ENCODE measurements at regions not wholly inside any gene's neighbourhood (a gene's known extent, or its start where the extent isn't known, plus 50 kb on each side); places are given as distances from the start of the nearest gene placed in this dataset.

DNA sequence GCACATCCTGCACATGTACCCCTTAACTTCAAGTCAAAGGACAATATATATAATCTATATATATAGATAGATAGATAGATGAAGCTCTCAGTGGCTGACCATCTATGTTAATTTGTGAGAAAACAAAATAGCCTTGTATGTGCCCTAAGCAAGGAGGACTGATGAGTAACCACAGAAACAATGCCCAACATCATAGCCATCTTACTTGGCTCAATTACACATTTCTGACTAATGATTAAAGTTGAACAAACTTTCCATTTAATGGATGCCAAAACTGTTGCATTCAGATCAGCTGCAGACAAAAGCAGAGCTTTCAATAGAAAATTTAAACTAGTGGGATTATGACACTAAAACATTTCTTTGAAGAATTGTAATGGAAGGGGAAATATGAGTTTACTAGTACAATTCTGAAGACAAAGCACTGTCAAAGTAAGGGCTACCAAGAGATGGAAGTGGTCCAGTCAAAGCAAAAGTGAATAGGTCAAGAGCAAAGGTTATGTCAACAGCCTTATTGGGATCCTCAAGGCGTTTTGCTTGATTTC lies 1188.2 kb upstream of the RAG2 start:
- TF ChIP-seq, protein P1, sequence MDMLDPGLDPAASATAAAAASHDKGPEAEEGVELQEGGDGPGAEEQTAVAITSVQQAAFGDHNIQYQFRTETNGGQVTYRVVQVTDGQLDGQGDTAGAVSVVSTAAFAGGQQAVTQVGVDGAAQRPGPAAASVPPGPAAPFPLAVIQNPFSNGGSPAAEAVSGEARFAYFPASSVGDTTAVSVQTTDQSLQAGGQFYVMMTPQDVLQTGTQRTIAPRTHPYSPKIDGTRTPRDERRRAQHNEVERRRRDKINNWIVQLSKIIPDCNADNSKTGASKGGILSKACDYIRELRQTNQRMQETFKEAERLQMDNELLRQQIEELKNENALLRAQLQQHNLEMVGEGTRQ (CRISPR knock-in tag; IDR thresholded peaks at IDR 0.05): no peak
- TF ChIP-seq, protein P2, sequence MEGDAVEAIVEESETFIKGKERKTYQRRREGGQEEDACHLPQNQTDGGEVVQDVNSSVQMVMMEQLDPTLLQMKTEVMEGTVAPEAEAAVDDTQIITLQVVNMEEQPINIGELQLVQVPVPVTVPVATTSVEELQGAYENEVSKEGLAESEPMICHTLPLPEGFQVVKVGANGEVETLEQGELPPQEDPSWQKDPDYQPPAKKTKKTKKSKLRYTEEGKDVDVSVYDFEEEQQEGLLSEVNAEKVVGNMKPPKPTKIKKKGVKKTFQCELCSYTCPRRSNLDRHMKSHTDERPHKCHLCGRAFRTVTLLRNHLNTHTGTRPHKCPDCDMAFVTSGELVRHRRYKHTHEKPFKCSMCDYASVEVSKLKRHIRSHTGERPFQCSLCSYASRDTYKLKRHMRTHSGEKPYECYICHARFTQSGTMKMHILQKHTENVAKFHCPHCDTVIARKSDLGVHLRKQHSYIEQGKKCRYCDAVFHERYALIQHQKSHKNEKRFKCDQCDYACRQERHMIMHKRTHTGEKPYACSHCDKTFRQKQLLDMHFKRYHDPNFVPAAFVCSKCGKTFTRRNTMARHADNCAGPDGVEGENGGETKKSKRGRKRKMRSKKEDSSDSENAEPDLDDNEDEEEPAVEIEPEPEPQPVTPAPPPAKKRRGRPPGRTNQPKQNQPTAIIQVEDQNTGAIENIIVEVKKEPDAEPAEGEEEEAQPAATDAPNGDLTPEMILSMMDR (IDR thresholded peaks at IDR 0.05): no peak
- no peak for TF ChIP-seq ZNF263 (CRISPR knock-in tag; IDR thresholded peaks at IDR 0.05; ENCODE audit: low read depth)
- TF ChIP-seq CREB1 (CRISPR knock-in tag; IDR thresholded peaks at IDR 0.05): no peak
- no peak for TF ChIP-seq ESRRA (CRISPR knock-in tag; IDR thresholded peaks at IDR 0.05; ENCODE audit: borderline replicate concordance)
- no peak for TF ChIP-seq MXD4 (CRISPR knock-in tag; IDR thresholded peaks at IDR 0.05; ENCODE audit: borderline replicate concordance)
- TF ChIP-seq, protein P3, sequence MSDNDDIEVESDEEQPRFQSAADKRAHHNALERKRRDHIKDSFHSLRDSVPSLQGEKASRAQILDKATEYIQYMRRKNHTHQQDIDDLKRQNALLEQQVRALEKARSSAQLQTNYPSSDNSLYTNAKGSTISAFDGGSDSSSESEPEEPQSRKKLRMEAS (CRISPR knock-in tag; IDR thresholded peaks at IDR 0.05): no peak
- no peak for TF ChIP-seq ZNF232 (CRISPR knock-in tag; IDR thresholded peaks at IDR 0.05)
- TF ChIP-seq, protein P4, sequence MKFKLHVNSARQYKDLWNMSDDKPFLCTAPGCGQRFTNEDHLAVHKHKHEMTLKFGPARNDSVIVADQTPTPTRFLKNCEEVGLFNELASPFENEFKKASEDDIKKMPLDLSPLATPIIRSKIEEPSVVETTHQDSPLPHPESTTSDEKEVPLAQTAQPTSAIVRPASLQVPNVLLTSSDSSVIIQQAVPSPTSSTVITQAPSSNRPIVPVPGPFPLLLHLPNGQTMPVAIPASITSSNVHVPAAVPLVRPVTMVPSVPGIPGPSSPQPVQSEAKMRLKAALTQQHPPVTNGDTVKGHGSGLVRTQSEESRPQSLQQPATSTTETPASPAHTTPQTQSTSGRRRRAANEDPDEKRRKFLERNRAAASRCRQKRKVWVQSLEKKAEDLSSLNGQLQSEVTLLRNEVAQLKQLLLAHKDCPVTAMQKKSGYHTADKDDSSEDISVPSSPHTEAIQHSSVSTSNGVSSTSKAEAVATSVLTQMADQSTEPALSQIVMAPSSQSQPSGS (CRISPR knock-in tag; IDR thresholded peaks at IDR 0.05; ENCODE audit: borderline replicate concordance, low read depth): no peak
- no peak for TF ChIP-seq ZNF138 (CRISPR knock-in tag; conservative IDR thresholded peaks at IDR 0.05)
- TF ChIP-seq, protein P5, sequence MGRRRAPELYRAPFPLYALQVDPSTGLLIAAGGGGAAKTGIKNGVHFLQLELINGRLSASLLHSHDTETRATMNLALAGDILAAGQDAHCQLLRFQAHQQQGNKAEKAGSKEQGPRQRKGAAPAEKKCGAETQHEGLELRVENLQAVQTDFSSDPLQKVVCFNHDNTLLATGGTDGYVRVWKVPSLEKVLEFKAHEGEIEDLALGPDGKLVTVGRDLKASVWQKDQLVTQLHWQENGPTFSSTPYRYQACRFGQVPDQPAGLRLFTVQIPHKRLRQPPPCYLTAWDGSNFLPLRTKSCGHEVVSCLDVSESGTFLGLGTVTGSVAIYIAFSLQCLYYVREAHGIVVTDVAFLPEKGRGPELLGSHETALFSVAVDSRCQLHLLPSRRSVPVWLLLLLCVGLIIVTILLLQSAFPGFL (CRISPR knock-in tag; IDR thresholded peaks at IDR 0.05; ENCODE audit: borderline replicate concordance): no peak
- TF ChIP-seq, protein P6, sequence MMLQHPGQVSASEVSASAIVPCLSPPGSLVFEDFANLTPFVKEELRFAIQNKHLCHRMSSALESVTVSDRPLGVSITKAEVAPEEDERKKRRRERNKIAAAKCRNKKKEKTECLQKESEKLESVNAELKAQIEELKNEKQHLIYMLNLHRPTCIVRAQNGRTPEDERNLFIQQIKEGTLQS (CRISPR knock-in tag; conservative IDR thresholded peaks at IDR 0.05): no peak

All from WTC11 (cell line).